ENCODE measurements at regions not wholly inside any gene's neighbourhood (a gene's known extent, or its start where the extent isn't known, plus 50 kb on each side); places are given as distances from the start of the nearest gene placed in this dataset.

GRCh38 chr2:57429831-57430230 lies 616.8 kb upstream of the VRK2 start:
- intact Hi-C loops (cut with DNase I): no loop called here
- no peak for TF ChIP-seq CTCF (IDR thresholded peaks at IDR 0.05)

GRCh38 chr2:57432528-57432927 lies 614.1 kb upstream of the VRK2 start:
- Histone ChIP-seq H3K27me3 (ENCODE audit: insufficient read depth in 3 of 3, low read length in 2 of 3) (no peaks in the 10 kb centered on the region), H3K27ac (no peak overlapping the region), H3K4me1 (peaks cover 3% of the 10 kb centered on the region), H3K9me3 (no peaks in the 10 kb centered on the region), H3K4me3 (no peak overlapping the region), H3K36me3 (ENCODE audit: insufficient read depth in 1 of 2, low read depth in 1 of 2) (no peaks in the 10 kb centered on the region)
- WGBS, 3 donors: 36 to 80% (median 60%) methylated on average over 1 of the region's 1 CpG
- TF ChIP-seq CTCF (IDR thresholded peaks at IDR 0.05): no peak
- DNase-seq: no peak
- intact Hi-C loops (cut with DNase I): no loop called here
- ATAC-seq: no peak

More at GRCh38 chr2:57429831-57430230, 616.8 kb upstream of the VRK2 start:
- DNase-seq: no peak
- Histone ChIP-seq H3K36me3 (ENCODE audit: insufficient read depth in 1 of 2, low read depth in 1 of 2) (no peaks in the 10 kb centered on the region), H3K9me3 (no peaks in the 10 kb centered on the region), H3K4me1 (peaks cover 3% of the 10 kb centered on the region), H3K27ac (no peak overlapping the region), H3K27me3 (ENCODE audit: insufficient read depth in 3 of 3, low read length in 2 of 3) (no peaks in the 10 kb centered on the region), H3K4me3 (no peak overlapping the region)
- WGBS, 3 donors: 34 to 82% (median 42%) methylated on average over 1 of the region's 1 CpG
- ATAC-seq: no peak

GRCh38 chr2:57434441-57434840 lies 612.2 kb upstream of the VRK2 start:
- 70 to 72% (median 71%) methylated on average over 2 of the region's 2 CpGs for WGBS, 3 donors
- Histone ChIP-seq H3K9me3 (no peaks in the 10 kb centered on the region), H3K4me3 (no peak overlapping the region), H3K27ac (no peak overlapping the region), H3K36me3 (ENCODE audit: insufficient read depth in 1 of 2, low read depth in 1 of 2) (no peaks in the 10 kb centered on the region), H3K27me3 (ENCODE audit: insufficient read depth in 3 of 3, low read length in 2 of 3) (no peaks in the 10 kb centered on the region), H3K4me1 (peaks cover 3% of the 10 kb centered on the region)
- intact Hi-C loops (cut with DNase I): no loop called here
- no peak for TF ChIP-seq CTCF (IDR thresholded peaks at IDR 0.05)
- ATAC-seq (no peak), DNase-seq (no peak)

GRCh38 chr2:57434972-57435371 lies 611.6 kb upstream of the VRK2 start:
- intact Hi-C loops (cut with DNase I): no loop called here
- H3K4me3 ChIP-seq: no peak overlapping the region
- peaks cover under 1% of the 10 kb centered on the region for H3K4me1 ChIP-seq
- DNase-seq (no peak), ATAC-seq (no peak)
- no peak overlapping the region for H3K27ac ChIP-seq
- whole genome bisulfite sequencing, 3 donors: 82 to 93% (median 86%) methylated on average over 1 of the region's 1 CpG
- H3K27me3 ChIP-seq (ENCODE audit: insufficient read depth in 3 of 3, low read length in 2 of 3): no peaks in the 10 kb centered on the region
- no peaks in the 10 kb centered on the region for H3K9me3 ChIP-seq
- H3K36me3 ChIP-seq (ENCODE audit: insufficient read depth in 1 of 2, low read depth in 1 of 2): no peaks in the 10 kb centered on the region
- TF ChIP-seq CTCF (IDR thresholded peaks at IDR 0.05): no peak

- H3K27me3 ChIP-seq (ENCODE audit: insufficient read depth in 3 of 3, low read length in 2 of 3): no peaks in the 10 kb centered on the region
- WGBS, 3 donors: 30 to 65% (median 58%) methylated on average over 1 of the region's 1 CpG
- no peaks in the 10 kb centered on the region for H3K36me3 ChIP-seq (ENCODE audit: insufficient read depth in 1 of 2, low read depth in 1 of 2)
- ATAC-seq: no peak
- H3K4me1 ChIP-seq: no peaks in the 10 kb centered on the region
- H3K4me3 ChIP-seq: no peak overlapping the region
- no peaks in the 10 kb centered on the region for H3K9me3 ChIP-seq
- no peak for TF ChIP-seq CTCF (IDR thresholded peaks at IDR 0.05)
- no peak overlapping the region for H3K27ac ChIP-seq
- intact Hi-C loops (cut with DNase I): no loop called here
- no peak for DNase-seq
Measured at GRCh38 chr2:57437077-57437476, 609.5 kb upstream of the VRK2 start.
